D341Med (cell line): ENCODE measurements at regions not wholly inside any gene's neighbourhood (a gene's known extent, or its start where the extent isn't known, plus 50 kb on each side); places are given as distances from the start of the nearest gene placed in this dataset.
"Not testable (repeated sequence)": the region's sequence is repeated elsewhere in the genome, so short reads cannot be mapped to it uniquely, and the experiment has no call there.

Source experiments
- DNase-seq: peaks from one replicate; pipeline ENCODE4 v3.0.0; 2012; ENCODE audit warnings: low spot score

GRCh38 chr2:123609077-123609476, 416.0 kb upstream of the CNTNAP5 start:
- DNase-seq: no peak

DNA sequence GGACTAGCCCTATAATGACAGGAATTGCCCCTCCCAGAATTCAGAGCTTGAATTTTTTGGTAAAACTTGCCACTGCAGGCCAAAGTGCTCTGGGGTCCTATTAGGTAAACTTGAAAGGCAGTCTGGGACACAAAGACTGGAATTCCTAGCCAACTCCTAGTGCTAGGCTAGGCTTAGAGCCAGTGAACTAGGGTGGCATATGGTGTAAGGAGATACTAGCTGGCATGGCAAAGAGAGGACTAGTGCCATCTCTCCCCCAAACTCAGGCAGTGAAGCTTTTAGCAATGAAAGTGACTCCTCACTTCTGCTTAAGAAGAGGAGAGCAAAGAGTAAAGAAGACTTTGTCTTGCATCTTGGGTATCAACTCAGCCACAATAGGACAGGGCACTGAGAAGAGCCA, 410.5 kb upstream of the CNTNAP5 start:
- no peak for DNase-seq

DNA sequence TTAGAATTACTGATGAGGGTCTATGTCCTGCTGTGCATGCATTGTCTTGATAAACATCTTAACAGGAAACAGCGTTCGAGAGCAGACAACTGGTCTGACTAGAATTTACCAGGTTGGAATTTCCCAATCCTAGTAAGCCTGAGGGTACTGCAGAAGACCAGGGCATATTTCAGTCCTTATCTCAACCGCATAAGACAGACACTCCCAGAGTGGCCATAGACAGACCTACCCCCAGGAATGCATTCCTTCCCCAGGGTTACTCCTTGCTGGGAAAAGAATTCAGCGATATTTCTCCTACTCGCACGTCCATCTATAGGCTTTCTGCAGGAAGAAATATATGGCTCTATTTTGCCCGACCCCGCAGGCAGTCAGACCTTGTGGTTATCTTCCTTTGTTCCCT, 406.4 kb upstream of the CNTNAP5 start:
- DNase-seq: not testable (repeated sequence)

DNA sequence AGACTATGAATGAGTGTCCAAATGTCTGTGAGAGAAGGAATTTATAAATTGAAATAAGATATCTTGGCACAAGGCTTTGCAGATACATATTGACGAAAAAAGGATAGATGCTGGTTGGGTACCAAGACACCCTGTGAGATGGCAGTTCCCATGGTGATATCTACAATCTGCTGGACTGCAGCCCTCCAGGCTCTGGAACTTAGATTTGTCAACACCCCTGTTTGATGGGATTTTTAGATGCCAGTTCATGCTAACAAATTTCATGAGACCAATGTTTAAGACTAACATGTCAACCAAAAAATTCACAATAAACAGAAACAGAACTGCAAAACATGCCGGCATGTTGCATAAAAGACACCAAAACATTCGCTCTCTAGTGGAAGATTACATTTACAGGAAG, 400.3 kb upstream of the CNTNAP5 start:
- DNase-seq: no peak

DNA sequence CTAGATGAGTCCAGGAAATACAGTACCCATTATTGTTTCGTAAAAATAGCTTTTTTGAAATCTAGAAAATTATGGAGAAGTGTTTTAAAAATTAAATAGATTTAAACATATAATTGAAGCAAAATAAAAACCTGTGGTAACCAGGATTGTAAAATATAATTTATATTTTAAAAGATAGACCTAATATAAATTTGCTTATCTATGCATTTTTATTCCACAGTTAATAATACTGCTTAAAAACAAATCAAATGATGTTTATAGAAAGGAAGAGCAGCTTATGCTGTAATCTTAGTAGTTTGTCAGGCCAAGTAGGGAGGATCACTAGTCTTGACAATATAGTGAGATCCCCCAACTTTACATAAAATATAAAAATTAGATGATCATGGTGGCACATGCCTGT, 388.9 kb upstream of the CNTNAP5 start:
- no peak for DNase-seq

- DNase-seq: no peak
These were observed 384.3 kb upstream of the CNTNAP5 start for GRCh38 chr2:123640685-123641335.

DNA sequence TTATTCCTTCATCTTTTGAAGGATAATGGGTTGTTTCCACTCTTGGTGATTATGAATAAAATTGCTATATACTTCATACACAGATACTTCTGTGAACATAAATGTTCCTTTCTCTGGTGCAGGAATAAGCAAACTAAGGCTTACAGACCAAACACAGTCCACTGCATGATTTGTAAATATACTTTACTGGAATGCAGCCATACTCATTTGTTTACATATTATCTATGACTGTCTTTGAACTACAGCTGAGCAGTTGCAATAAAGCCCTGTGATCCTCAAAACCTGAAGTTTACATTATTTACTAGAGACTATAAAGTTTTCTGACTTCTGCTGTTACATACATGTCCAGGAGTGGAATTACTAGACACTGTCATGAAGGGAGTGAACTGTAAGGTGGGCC, 381.0 kb upstream of the CNTNAP5 start:
- no peak for DNase-seq

DNA sequence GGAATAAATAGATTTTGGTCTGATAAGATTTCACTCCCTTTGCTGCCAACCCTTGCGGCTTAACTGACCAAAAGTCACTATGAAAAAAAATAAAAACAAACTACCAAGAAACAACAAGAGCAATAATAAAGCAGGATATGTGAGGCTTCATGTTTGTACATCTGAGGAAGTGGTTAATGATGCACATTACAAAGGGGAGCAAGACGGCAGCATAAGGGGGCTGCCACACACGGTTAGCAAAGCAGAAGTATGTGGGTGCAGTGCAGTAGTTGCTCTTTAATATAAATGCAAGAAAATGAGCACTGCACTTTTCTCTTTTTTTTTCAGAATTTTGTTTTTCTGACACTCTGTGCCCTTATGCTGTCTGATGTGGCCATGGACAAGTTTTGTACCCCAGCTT, 377.1 kb upstream of the CNTNAP5 start:
- DNase-seq: no peak

DNA sequence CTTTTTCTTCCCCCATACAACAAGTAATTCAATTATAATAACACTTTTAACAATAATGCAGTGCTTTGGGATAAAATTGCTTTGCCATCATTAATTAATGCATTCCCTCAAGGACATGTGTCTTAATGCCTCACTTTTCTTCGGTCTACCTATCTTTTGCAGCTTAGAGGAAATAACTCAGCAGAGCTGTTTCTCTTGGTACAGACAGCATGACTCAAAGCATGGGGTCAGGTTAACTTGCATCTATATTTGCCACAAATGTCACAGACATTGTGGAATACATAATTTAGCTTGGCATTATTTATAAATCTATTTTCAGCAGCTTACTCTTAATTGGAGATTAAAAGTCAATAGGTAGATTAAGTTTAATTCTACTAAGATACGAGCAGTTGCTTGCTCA, 376.1 kb upstream of the CNTNAP5 start:
- DNase-seq: no peak

- DNase-seq: no peak
These were observed 373.9 kb upstream of the CNTNAP5 start for GRCh38 chr2:123651151-123651550.

GRCh38 chr2:123652320-123652719, 372.8 kb upstream of the CNTNAP5 start:
- DNase-seq: no peak

DNA sequence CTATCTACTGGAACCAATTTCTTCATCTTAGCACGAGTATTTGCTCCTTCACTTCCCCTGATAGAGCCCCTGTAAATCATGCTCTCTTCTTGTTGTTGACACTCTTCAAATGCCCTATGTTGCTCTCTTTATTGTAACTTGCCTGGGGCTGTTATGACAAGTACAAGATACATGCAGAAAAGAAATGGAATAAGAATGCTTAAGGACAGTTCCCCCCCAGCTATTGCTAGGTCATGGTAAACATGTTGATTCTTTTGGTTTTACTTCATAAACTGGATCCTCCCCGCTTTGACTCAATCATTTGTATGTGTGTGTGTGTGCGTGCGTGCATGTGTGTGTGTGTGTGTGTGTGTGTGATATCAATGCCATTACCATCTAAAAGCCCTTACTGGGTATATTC, 368.5 kb upstream of the CNTNAP5 start:
- no peak for DNase-seq

DNA sequence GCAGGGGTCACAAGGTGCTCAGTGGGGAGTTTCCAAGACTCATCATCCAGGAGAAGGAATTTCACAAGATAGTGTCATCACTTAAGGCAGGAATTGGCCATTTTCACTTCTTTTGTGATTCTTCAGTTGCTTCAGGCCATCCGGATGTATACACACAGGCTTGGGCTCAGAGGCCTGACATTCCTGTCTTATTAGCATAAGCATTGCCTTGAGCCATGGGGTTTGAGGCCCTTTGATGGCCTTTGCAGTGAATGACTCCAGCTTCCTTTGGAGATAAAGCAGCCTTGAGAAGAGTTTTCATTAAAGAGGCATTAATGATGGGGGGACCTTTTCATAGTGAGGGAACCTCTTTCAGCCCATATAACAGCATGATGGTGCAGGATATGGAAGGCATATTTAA, 366.0 kb upstream of the CNTNAP5 start:
- DNase-seq: no peak

DNA sequence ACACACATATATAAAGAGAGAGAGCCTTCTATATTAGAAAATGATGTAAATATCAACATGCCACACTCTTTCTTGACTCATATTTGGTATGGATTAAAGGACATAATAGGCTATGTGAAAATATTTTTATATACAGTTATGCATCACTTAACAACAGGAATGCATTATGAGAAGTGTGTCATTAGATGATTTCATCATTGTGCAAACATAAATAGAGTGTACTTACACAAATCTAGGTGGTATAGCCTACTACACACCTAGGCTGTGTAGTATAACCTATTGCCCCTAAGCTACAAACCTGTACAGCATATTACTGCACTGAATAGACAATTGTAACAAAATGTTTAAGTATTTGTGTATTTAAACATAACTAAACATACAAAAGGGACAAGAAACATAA, 354.8 kb upstream of the CNTNAP5 start:
- DNase-seq: no peak

DNA sequence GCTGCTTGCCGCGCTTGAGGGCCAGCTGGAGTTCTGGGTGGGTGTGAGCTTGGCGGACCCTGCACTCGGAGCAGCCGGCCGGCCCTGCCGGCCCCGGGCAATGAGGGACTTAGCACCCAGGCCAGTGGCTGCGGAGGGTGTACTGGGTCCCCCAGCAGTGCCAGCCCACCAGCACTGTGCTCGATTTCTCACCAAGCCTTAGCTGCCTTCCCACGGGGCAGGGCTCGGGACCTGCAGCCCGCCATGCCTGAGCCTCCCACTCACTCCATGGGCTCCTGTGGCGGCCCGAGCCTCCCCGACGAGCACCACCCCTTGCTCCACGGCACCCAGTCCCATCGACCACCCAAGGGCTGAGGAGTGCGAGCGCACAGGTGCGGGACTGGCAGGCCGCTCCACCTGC, 341.3 kb upstream of the CNTNAP5 start:
- DNase-seq: not testable (repeated sequence)

GRCh38 chr2:123687064-123687463, 338.0 kb upstream of the CNTNAP5 start:
- no peak for DNase-seq

- peak; percentile 25 for DNase-seq
These were observed 336.7 kb upstream of the CNTNAP5 start for GRCh38 chr2:123688231-123688940.

DNA sequence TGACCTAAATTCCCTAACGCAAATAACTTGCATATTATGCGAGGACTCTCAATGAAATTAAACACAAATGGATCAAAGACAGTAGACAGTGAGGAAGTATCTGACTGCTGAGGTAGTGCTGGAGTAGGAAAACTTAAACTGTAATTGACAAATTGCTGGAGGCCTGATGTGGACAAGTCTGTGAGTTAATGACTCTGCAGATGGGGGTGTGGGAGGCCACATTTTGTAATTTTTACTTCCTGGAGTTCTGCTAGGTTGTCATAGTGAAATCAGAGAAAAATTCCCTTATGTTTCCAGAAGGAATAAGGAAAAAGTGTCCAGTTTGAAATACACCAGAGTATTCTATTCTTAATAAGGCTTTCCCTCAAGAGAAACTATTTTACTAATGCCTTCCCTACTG, 333.0 kb upstream of the CNTNAP5 start:
- no peak for DNase-seq

DNA sequence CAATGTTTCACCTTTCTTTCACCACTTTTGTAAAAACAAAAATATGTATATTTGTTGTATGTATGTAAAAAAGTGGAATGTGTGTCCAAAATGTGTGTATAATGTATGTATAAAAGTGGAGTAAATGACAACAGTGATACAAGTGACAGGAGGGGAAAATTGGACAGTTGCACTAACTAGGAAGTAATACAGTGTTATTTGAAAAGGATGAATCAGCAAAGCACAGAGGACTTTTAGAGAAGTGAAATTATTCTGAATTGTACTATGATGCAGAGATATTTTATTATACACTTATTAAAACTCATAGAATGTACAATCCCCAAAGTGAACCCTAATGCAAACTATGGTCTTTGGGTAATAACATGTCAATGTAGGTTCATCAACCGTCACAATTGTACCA, 331.3 kb upstream of the CNTNAP5 start:
- no peak for DNase-seq

- no peak for DNase-seq
These were observed 329.7 kb upstream of the CNTNAP5 start for GRCh38 chr2:123695426-123695825.

DNA sequence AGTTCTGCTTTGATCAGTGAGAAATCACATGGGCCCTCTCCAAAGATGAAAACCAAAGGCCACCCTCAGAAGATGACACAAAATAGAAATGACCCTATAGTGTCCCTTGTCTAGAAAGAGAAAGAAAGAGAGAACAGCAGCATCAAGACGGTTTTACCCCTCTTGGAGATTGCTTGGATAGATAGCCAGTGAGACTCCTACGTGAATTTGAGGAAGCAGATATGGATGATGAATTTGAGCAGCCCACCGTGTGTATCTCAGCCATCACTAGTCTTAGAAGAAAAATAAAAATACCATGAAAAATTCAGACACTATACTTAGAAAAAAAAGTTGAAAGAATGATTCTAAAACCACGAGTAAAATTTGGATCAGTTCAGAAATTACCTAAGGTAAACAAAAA, 329.1 kb upstream of the CNTNAP5 start:
- no peak for DNase-seq

- DNase-seq: no peak
These were observed 328.2 kb upstream of the CNTNAP5 start for GRCh38 chr2:123696799-123697410.

DNA sequence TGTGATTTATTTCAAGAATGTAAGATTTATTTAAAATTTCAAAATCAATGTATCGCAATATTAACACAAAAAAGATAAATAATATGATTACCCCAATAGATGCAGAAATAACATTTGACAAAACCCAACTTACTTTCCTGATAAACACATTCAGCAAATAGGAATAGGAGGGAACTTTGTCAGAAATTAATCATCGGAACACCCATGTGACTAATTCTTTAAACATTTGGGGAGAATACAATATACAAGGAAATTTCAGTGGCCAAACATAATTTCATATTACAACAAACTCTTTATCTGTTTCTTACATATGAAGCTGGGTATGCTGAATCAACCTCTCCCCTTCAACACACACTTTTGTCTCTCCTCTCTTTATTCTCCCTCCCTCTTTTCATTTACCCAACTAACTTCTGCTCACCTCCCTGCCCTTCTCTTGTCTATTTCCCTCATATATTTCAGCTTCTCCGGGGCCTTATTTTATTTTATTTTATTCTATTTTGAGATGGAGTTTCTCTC, 309.6 kb upstream of the CNTNAP5 start:
- no peak for DNase-seq
